Panc1 (cell line): ENCODE measurements at regions not wholly inside any gene's neighbourhood (a gene's known extent, or its start where the extent isn't known, plus 50 kb on each side); places are given as distances from the start of the nearest gene placed in this dataset.

Experiments used
- ATAC-seq: fragments of 200-7000 bp; cut with Tn5 transposase; 2 replicates; pipeline ENCODE4 v1.9.1; 2020; ENCODE audit warnings: mild to moderate bottlenecking, moderate library complexity
- BruUV-seq: library from RNA; stranded (reverse); fragments of 400-500 nt; replicated peaks from 2 replicates; lab custom pipeline; 2021; lab: Mats Ljungman, UMichigan
- CTCF ChIA-PET: fragments of 300-600 bp; sonication (Branson Sonifier 250); formaldehyde crosslinking; loops from one replicate; lab custom pipeline; 2022; ENCODE audit warnings: antibody characterized with exemption; lab: Charles Lee
- POLR2A ChIA-PET: fragments of 300-600 bp; sonication (Branson Sonifier 250); formaldehyde crosslinking; loops from one replicate; lab custom pipeline; 2022; ENCODE audit warnings: antibody characterized with exemption; lab: Charles Lee
- DNase-seq: peaks from one replicate; pipeline ENCODE4 v3.0.0-alpha.2; 2010; ENCODE audit warnings: low read depth, low spot score
- H3K27ac ChIP-seq: 2 replicates; pipeline ENCODE4 v1.5.1; 2011; ENCODE audit warnings: mild to moderate bottlenecking, low read length, inconsistent platforms
- H3K27me3 ChIP-seq: fragments of 200-500 bp; sonication (Bioruptor generic); 2 replicates; pipeline ENCODE4 v1.6.0; 2014; ENCODE audit warnings: low read length, inconsistent platforms; ENCODE audit not compliant: control insufficient read depth, insufficient read depth
- H3K36me3 ChIP-seq: fragments of 200-500 bp; sonication (Bioruptor generic); 2 replicates; pipeline ENCODE4 v1.5.1; 2014; ENCODE audit warnings: inconsistent platforms, mild to moderate bottlenecking, low read length, moderate library complexity; ENCODE audit not compliant: control insufficient read depth, insufficient read depth
- H3K4me1 ChIP-seq: 2 replicates; pipeline ENCODE4 v1.5.1; 2011; ENCODE audit warnings: inconsistent platforms, mild to moderate bottlenecking, low read length, moderate library complexity; ENCODE audit not compliant: control insufficient read depth, insufficient read depth
- H3K4me3 ChIP-seq, 2 experiments: 2 replicates each; pipeline ENCODE4 v1.5.1; 2011 to 2012; ENCODE audit warnings: low read depth in 2 of 2, low read length in 2 of 2, mild to moderate bottlenecking in 2 of 2, inconsistent platforms in 1 of 2, moderate library complexity in 1 of 2
- H3K9me3 ChIP-seq: fragments of 200-500 bp; sonication (Bioruptor generic); 2 replicates; pipeline ENCODE4 v1.5.1; 2014; ENCODE audit warnings: low read depth, mild to moderate bottlenecking, inconsistent platforms, low read length, moderate library complexity; ENCODE audit not compliant: control insufficient read depth, insufficient read depth
- CTCF ChIP-seq: fragments of 450-650 bp; IDR thresholded peaks from 2 replicates; pipeline ENCODE4 v1.5.1; 2017; ENCODE audit warnings: mild to moderate bottlenecking
- POLR2AphosphoS5 ChIP-seq: IDR thresholded peaks from 2 replicates; pipeline ENCODE4 v1.6.1; 2012; ENCODE audit warnings: mild to moderate bottlenecking, low read depth, low read length, moderate library complexity
- SIN3A ChIP-seq: IDR thresholded peaks from 2 replicates; pipeline ENCODE4 v1.6.1; 2012; ENCODE audit warnings: low read depth, mild to moderate bottlenecking, low read length, moderate library complexity, borderline replicate concordance; ENCODE audit not compliant: insufficient read depth
- TCF7L2 ChIP-seq: IDR thresholded peaks from 2 replicates; pipeline ENCODE4 v1.6.1; 2011; ENCODE audit warnings: mild to moderate bottlenecking, low read depth, low read length, inconsistent platforms
- in situ Hi-C: cut with HindIII; loops from 2 replicates; pipeline ENCODE4 v1.10.0; 2016; ENCODE audit warnings: low sequenced_read_pairs, low pct_unique_long_range_greater_than_20kb
- intact Hi-C: fragments of 100-400 bp; cut with micrococcal nuclease; formaldehyde crosslinking; loops from one replicate; pipeline ENCODE4 v1.10.0; 2022; ENCODE audit not compliant: unreplicated experiment
- TF ChIP-seq, protein P1 (sequence below), 2 experiments: IDR thresholded peaks; 2 replicates each; pipeline ENCODE4 v1.6.1; 2011 to 2012; ENCODE audit warnings: low read depth in 2 of 2, control low read depth in 1 of 2, low read length in 1 of 2, mild to moderate bottlenecking in 1 of 2, moderate library complexity in 1 of 2; ENCODE audit not compliant: insufficient read depth in 1 of 2

- in situ Hi-C loops = loop anchor here (25.0 kb wide), 1 partner anchor 152 kb away; the partner anchor contains the start of gene RIPK4
- no TSS peak for BruUV-seq
Measured at GRCh38 chr21:41610042-41610839, 102.3 kb upstream of the TMPRSS2 start.

GRCh38 chr21:41606706-41607105, 98.7 kb upstream of the TMPRSS2 start:
- no peak overlapping the region for H3K4me3 ChIP-seq
- CTCF ChIA-PET = no interaction called here
- H3K4me1 ChIP-seq = peaks cover 42% of the 10 kb centered on the region
- in situ Hi-C loops = loop anchor here (25.0 kb wide), 1 partner anchor 156 kb away; the partner anchor contains the start of gene RIPK4
- H3K9me3 ChIP-seq = no peaks in the 10 kb centered on the region
- intact Hi-C loops = no loop called here
- DNase-seq = no peak
- H3K27ac ChIP-seq = peak overlapping the region; percentile 69
- no peak for TF ChIP-seq CTCF
- TF ChIP-seq, protein P1, sequence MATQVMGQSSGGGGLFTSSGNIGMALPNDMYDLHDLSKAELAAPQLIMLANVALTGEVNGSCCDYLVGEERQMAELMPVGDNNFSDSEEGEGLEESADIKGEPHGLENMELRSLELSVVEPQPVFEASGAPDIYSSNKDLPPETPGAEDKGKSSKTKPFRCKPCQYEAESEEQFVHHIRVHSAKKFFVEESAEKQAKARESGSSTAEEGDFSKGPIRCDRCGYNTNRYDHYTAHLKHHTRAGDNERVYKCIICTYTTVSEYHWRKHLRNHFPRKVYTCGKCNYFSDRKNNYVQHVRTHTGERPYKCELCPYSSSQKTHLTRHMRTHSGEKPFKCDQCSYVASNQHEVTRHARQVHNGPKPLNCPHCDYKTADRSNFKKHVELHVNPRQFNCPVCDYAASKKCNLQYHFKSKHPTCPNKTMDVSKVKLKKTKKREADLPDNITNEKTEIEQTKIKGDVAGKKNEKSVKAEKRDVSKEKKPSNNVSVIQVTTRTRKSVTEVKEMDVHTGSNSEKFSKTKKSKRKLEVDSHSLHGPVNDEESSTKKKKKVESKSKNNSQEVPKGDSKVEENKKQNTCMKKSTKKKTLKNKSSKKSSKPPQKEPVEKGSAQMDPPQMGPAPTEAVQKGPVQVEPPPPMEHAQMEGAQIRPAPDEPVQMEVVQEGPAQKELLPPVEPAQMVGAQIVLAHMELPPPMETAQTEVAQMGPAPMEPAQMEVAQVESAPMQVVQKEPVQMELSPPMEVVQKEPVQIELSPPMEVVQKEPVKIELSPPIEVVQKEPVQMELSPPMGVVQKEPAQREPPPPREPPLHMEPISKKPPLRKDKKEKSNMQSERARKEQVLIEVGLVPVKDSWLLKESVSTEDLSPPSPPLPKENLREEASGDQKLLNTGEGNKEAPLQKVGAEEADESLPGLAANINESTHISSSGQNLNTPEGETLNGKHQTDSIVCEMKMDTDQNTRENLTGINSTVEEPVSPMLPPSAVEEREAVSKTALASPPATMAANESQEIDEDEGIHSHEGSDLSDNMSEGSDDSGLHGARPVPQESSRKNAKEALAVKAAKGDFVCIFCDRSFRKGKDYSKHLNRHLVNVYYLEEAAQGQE (IDR thresholded peaks at IDR 0.05; ENCODE audit: insufficient read depth in 1 of 2, low read depth in 2 of 2, low read length in 1 of 2) = no peak
- no peak for TF ChIP-seq POLR2AphosphoS5
- no peak for TF ChIP-seq SIN3A
- no peak for TF ChIP-seq TCF7L2
- no peaks in the 10 kb centered on the region for H3K27me3 ChIP-seq
- POLR2A ChIA-PET = no interaction called here
- H3K36me3 ChIP-seq = no peaks in the 10 kb centered on the region
- no peak for ATAC-seq
- no TSS peak for BruUV-seq

More at GRCh38 chr21:41610042-41610839, 102.3 kb upstream of the TMPRSS2 start:
- H3K36me3 ChIP-seq = no peaks in the 10 kb centered on the region
- peaks cover 51% of the 10 kb centered on the region for H3K4me1 ChIP-seq
- peak; percentile 33 for DNase-seq
- no peak for ATAC-seq
- no peaks in the 10 kb centered on the region for H3K9me3 ChIP-seq
- TF ChIP-seq CTCF (peak; percentile 95), SIN3A (no peak), POLR2AphosphoS5 (no peak), TCF7L2 (no peak)
- TF ChIP-seq, protein P1 (IDR thresholded peaks at IDR 0.05; ENCODE audit: insufficient read depth in 1 of 2, low read depth in 2 of 2, low read length in 1 of 2) = no peak
- peak overlapping the region; percentile 97 for H3K27ac ChIP-seq
- H3K27me3 ChIP-seq = no peaks in the 10 kb centered on the region
- CTCF ChIA-PET = interaction anchor here (0.5 to 1.0 kb wide), 2 partner anchors 207 to 617 kb away, joined by 3 to 4 read pairs; no protein-coding TSS in a partner anchor
- intact Hi-C loops = loop anchor here (2.0 to 5.0 kb wide), 2 partner anchors 147 to 327 kb away; no protein-coding TSS in a partner anchor
- POLR2A ChIA-PET = interaction anchor here (0.6 kb wide), 1 partner anchor 1615 kb away, joined by 6 read pairs; no protein-coding TSS in a partner anchor
- no peak overlapping the region for H3K4me3 ChIP-seq
